OCI-LY1 (cell line): ENCODE measurements at regions not wholly inside any gene's neighbourhood (a gene's known extent, or its start where the extent isn't known, plus 50 kb on each side); places are given as distances from the start of the nearest gene placed in this dataset.

Experiments used
- CTCF ChIP-seq: fragments of 200-600 bp; sonication (generic), shearing (Covaris generic); IDR thresholded peaks from 2 replicates; pipeline ENCODE4 v1.5.1; 2017; ENCODE audit warnings: mild to moderate bottlenecking, antibody characterized with exemption, low read length, moderate library complexity, mixed read lengths
- EZH2 ChIP-seq: fragments of 200-600 bp; sonication (generic), shearing (Covaris generic); IDR thresholded peaks from 2 replicates; pipeline ENCODE4 v1.8.0; 2017; ENCODE audit warnings: borderline replicate concordance, mixed run types, mild to moderate bottlenecking, antibody characterized with exemption, low read length, moderate library complexity, mixed read lengths

- no peak for TF ChIP-seq CTCF
- no peak for TF ChIP-seq EZH2
Measured at GRCh38 chr5:29015523-29015922, 1977.1 kb upstream of the CDH9 start.
